OCI-LY7 (cell line): ENCODE measurements at regions not wholly inside any gene's neighbourhood (a gene's known extent, or its start where the extent isn't known, plus 50 kb on each side); places are given as distances from the start of the nearest gene placed in this dataset.

Experiments used
- BruUV-seq: library from RNA; stranded (reverse); fragments of 400-500 nt; replicated peaks from 2 replicates; lab custom pipeline; 2021; lab: Mats Ljungman, UMichigan
- CTCF ChIA-PET: fragments of 300-600 bp; sonication (Branson Sonifier 250); formaldehyde crosslinking; loops from one replicate; lab custom pipeline; 2022; ENCODE audit warnings: antibody characterized with exemption; ENCODE audit not compliant: unreplicated experiment; lab: Charles Lee
- POLR2A ChIA-PET: fragments of 300-600 bp; sonication (Branson Sonifier 250); formaldehyde crosslinking; loops from one replicate; lab custom pipeline; 2022; ENCODE audit warnings: antibody characterized with exemption; lab: Charles Lee
- DNase-seq: peaks from one replicate; pipeline ENCODE4 v3.0.0-alpha.2; 2015; ENCODE audit warnings: low spot score
- H2AFZ ChIP-seq: fragments of 200-600 bp; sonication (generic), shearing (Covaris generic); 2 replicates; pipeline ENCODE4 v1.6.1; 2014; ENCODE audit warnings: mild to moderate bottlenecking, antibody characterized with exemption, low read length, moderate library complexity
- H3K27ac ChIP-seq: fragments of 200-600 bp; sonication (generic); 2 replicates; pipeline ENCODE4 v1.5.1; 2014; ENCODE audit warnings: mixed run types, low read depth, mild to moderate bottlenecking, moderate library complexity, low read length, inconsistent platforms; ENCODE audit not compliant: poor library complexity, severe bottlenecking
- H3K36me3 ChIP-seq: fragments of 200-600 bp; sonication (generic); 2 replicates; pipeline ENCODE4 v1.6.1; 2014; ENCODE audit warnings: mild to moderate bottlenecking, antibody characterized with exemption, low read length, moderate library complexity, mixed read lengths; ENCODE audit not compliant: insufficient read depth
- H3K4me1 ChIP-seq: fragments of 200-600 bp; sonication (generic); 2 replicates; pipeline ENCODE4 v1.5.1; 2014; ENCODE audit warnings: mild to moderate bottlenecking, low read length; ENCODE audit not compliant: insufficient read depth, poor library complexity, severe bottlenecking
- H3K4me2 ChIP-seq: fragments of 200-600 bp; sonication (generic); 2 replicates; pipeline ENCODE4 v1.6.1; 2014; ENCODE audit warnings: mild to moderate bottlenecking, low read length
- H3K4me3 ChIP-seq: fragments of 200-600 bp; sonication (generic); 2 replicates; pipeline ENCODE4 v1.5.1; 2014; ENCODE audit warnings: mild to moderate bottlenecking, low read depth, low read length; ENCODE audit not compliant: poor library complexity, severe bottlenecking
- H3K79me2 ChIP-seq: fragments of 200-600 bp; sonication (generic); 2 replicates; pipeline ENCODE4 v1.6.1; 2016; ENCODE audit warnings: low read depth, mild to moderate bottlenecking, low read length, moderate library complexity, mixed read lengths; ENCODE audit not compliant: insufficient read depth
- H3K9me2 ChIP-seq: fragments of 200-600 bp; sonication (generic); 2 replicates; pipeline ENCODE4 v1.6.1; 2016; ENCODE audit warnings: mild to moderate bottlenecking, low read length, mixed read lengths; ENCODE audit not compliant: insufficient read depth
- H3K9me3 ChIP-seq: fragments of 200-600 bp; sonication (generic); 2 replicates; pipeline ENCODE4 v1.6.1; 2014; ENCODE audit warnings: mild to moderate bottlenecking, mixed run types, low read length, mixed read lengths
- H4K20me1 ChIP-seq: fragments of 200-600 bp; sonication (generic); 2 replicates; pipeline ENCODE4 v1.6.1; 2014; ENCODE audit warnings: mild to moderate bottlenecking, antibody characterized with exemption, low read length, moderate library complexity, mixed read lengths; ENCODE audit not compliant: insufficient read depth
- CTCF ChIP-seq: fragments of 200-600 bp; sonication (generic); conservative IDR thresholded peaks from 2 replicates; pipeline ENCODE4 v1.5.1; 2014; ENCODE audit warnings: mild to moderate bottlenecking, antibody characterized with exemption, low read length, moderate library complexity, mixed read lengths
- EZH2phosphoT487 ChIP-seq: fragments of 200-600 bp; sonication (generic); IDR thresholded peaks from 2 replicates; pipeline ENCODE4 v1.6.1; 2018; ENCODE audit warnings: low read depth, borderline replicate concordance, mild to moderate bottlenecking, mixed run types, antibody characterized with exemption, low read length, moderate library complexity, mixed read lengths
- intact Hi-C: fragments of 100-400 bp; cut with micrococcal nuclease; formaldehyde crosslinking; loops from one replicate; pipeline ENCODE4 v1.10.0; 2022; ENCODE audit not compliant: unreplicated experiment

GRCh38 chr13:76637641-76638141, 248.5 kb downstream of the KCTD12 start:
- intact Hi-C loops: no loop called here
- POLR2A ChIA-PET: no interaction called here
- CTCF ChIA-PET: no interaction called here

DNA sequence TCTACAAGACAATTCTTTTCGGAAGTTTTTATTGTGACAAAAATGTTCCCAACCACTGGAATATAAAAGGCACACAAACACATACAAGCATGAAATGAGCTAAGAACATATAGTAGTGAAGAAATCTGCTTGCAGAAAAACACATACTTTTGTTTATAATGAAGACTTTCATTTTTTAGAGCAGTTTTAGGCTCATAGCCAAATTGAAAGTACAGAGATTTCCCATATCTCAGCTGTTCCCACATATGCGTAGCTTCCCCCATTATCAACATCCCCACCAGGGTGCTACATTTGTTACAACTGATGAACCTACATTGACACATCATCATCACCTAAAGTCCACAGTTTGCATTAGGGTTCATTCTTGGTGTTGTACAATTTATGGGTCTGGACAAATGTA, 249.4 kb downstream of the KCTD12 start:
- POLR2A ChIA-PET: interaction anchor here (1.3 kb wide), 1 partner anchor 15 kb away, joined by 3 read pairs; no protein-coding TSS in a partner anchor
- TF ChIP-seq EZH2phosphoT487 (no peak), CTCF (no peak)
- DNase-seq: no peak
- CTCF ChIA-PET: no interaction called here
- Histone ChIP-seq H3K9me2 (no peaks in the 10 kb centered on the region), H3K4me3 (no peak overlapping the region), H3K4me1 (no peaks in the 10 kb centered on the region), H3K4me2 (no peak overlapping the region), H3K79me2 (no peaks in the 10 kb centered on the region), H3K36me3 (no peaks in the 10 kb centered on the region), H3K9me3 (no peaks in the 10 kb centered on the region), H3K27ac (no peak overlapping the region), H4K20me1 (no peaks in the 10 kb centered on the region), H2AFZ (no peak overlapping the region)
- no TSS peak for BruUV-seq
- intact Hi-C loops: no loop called here

More at GRCh38 chr13:76637641-76638141, 248.5 kb downstream of the KCTD12 start:
- no peak overlapping the region for H2AFZ ChIP-seq
- no peaks in the 10 kb centered on the region for H3K9me2 ChIP-seq
- H3K4me3 ChIP-seq: no peak overlapping the region
- H3K4me2 ChIP-seq: no peak overlapping the region
- BruUV-seq: no TSS peak
- no peaks in the 10 kb centered on the region for H4K20me1 ChIP-seq
- no peaks in the 10 kb centered on the region for H3K79me2 ChIP-seq
- no peaks in the 10 kb centered on the region for H3K9me3 ChIP-seq
- no peaks in the 10 kb centered on the region for H3K4me1 ChIP-seq
- no peaks in the 10 kb centered on the region for H3K36me3 ChIP-seq
- no peak overlapping the region for H3K27ac ChIP-seq
- no peak for TF ChIP-seq CTCF
- TF ChIP-seq EZH2phosphoT487: no peak
- no peak for DNase-seq
